Activated gamma-delta T cell (primary cell): ENCODE measurements at regions not wholly inside any gene's neighbourhood (a gene's known extent, or its start where the extent isn't known, plus 50 kb on each side); places are given as distances from the start of the nearest gene placed in this dataset.
"Not testable (repeated sequence)": the region's sequence is repeated elsewhere in the genome, so short reads cannot be mapped to it uniquely, and the experiment has no call there.

Experiments
- DNase-seq: peaks from one replicate; lab custom pipeline; 2025; lab: John Stamatoyannopoulos, UW

DNA sequence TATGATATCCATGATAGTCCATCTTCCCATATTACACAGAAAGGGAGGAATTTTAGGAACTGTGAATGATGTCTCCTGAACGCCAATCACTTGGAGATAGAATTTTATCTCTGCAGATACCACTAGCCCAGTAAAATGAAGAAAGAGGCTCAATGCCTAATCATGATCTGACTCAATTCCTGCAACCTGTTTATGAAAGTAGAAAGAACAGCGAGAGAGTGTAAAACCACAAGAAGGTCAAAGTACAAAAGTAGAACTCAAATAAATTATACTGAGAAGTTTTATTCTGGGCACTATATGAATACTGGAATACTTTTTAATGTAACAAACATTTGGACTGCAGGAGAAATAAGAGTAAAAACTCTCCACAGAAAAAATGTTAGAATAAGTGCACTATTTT, 892.1 kb upstream of the DDX18 start:
- DNase-seq, result no peak

DNA sequence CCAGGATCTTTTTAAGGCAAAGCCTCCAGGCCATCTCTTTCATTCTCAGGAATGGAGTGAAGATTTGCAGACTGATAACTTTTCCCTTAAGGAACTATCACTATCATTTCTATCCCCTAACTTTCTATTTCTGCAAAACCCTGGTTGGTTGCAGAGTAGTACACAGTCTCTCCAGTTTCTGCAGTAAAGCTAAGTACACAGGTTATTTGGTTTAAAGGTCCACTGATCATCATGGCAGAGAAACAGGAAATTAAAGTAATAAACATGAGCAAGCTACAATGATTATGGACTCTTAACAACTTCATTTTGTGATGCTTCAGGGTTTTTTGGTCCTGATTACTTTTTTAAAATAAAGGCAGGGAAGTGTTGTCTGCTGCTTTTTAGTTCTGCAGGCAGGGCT, 890.0 kb upstream of the DDX18 start:
- no peak for DNase-seq

DNA sequence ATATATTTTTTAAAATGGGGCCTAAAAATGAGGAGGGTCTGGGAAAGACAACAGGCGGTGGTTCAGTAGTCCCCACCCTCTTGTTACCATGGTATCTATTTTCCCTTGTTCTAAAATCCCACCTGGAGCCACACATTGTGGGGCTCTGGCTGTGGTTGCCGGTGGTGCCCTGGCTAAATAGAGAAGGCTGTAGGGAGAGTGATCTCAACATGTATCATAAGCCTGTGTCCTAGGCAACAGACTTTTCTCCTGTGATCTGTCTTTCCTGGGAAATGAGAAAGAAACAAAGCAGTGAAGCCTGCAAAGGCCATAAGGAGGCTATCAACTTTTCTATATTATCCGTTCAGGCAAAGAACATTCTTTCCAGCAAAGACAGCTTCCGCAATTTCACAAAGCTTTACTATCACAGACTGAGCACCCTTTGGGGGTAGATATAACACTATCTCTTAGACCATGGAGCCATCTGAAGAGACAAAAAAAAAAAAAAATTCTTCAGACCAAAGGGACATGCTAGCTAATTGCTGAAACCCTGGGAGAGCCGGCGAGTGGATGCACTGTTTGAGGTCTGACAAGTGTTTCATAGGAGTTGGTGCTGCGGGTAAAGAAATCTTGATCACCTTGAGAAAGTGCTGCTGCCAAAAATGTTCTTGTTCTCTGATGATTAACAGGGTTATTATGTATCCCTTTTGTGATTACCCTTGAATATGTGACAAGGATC, 879.2 kb upstream of the DDX18 start:
- no peak for DNase-seq

DNA sequence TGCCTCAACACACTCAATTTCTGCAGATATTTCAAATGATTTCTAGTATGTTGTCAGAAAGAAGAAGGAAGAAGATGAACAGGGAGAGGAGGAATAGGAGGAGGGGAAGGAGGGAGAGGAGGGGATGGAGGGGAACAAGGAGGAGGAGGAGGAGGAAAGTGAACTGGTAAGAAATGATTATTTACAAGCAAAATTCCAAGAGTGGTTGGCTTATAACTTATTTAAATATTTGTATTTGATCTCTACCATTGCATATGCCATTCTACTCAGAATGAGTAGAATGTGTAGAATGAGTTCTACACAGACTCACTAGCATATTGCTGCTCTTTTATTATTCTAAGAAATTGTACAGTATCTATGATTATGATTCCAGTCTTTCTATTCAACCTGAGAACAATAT, 866.2 kb upstream of the DDX18 start:
- DNase-seq, result no peak

DNA sequence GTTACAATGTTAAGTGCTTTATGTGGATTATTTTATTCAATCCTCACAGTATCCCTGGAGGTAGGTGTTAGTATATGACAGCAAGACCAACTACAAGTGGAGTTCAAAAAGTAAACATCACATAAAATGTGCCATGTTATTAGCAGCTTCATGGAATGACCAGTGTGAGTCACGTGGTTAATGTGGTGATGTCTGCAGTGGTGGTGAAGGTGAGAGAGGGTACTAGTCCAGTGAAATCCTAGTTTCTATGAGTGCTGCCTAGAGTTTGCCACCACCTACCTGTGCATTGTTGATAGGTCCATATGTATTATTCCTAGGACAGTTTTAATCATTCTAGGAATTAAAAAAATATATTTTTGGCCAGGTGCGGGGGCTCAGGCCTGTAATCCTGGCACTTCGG, 865.2 kb upstream of the DDX18 start:
- DNase-seq, result no peak

DNA sequence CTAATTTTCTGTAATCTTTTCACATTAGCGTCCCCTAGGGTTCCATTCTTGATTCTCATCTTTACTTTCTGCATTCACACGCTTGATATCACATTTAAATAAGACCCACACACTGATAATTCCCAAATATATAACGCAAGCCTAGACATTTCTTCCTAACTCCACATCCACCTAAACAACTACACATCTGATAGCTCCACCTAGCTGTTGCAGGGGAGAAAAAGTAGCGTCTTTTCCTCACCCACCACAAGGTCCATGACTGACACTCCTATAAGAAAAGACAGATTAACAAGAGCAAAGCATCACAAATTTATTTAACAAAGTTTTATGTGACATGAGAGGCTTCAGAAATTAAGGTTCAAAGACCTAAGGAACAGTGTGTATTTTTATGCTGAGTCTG, 862.2 kb upstream of the DDX18 start:
- no peak for DNase-seq

DNA sequence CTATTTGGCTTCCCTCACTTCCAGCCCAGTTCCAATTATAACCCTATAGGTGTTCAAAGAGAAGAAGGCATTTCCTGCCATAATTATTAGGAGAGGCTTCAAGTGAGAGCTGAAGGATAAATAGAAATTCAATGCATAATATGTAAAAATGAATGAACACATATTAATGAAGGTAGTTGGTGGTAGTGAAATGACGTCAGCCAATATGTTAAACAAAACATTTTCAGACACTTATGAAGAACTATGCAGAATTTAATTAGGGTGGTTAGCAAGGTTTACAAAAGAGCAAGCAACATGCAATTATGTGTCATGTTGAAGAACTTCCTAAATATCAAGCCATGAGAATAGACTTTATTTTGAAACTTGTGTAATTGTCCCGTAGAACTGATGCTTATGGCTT, 858.8 kb upstream of the DDX18 start:
- no peak for DNase-seq

DNA sequence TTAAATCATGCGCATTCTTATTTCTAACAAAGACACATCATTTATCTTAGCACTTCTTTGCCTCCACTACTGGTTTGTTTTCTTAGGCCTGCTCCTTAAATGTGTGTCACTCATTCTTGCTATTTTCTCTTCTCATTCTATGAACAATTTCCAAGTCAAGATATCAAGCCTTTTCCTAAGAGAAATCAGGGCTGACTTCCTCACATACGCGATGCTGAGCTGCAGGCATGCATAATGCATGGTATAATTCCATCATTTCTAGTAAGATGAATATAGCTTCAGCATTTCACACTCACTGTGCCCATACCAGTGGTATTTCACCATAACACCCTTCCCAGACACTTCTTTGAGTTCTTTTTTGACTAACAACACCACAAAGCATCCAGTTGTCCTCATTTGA, 838.9 kb upstream of the DDX18 start:
- DNase-seq, result no peak

DNA sequence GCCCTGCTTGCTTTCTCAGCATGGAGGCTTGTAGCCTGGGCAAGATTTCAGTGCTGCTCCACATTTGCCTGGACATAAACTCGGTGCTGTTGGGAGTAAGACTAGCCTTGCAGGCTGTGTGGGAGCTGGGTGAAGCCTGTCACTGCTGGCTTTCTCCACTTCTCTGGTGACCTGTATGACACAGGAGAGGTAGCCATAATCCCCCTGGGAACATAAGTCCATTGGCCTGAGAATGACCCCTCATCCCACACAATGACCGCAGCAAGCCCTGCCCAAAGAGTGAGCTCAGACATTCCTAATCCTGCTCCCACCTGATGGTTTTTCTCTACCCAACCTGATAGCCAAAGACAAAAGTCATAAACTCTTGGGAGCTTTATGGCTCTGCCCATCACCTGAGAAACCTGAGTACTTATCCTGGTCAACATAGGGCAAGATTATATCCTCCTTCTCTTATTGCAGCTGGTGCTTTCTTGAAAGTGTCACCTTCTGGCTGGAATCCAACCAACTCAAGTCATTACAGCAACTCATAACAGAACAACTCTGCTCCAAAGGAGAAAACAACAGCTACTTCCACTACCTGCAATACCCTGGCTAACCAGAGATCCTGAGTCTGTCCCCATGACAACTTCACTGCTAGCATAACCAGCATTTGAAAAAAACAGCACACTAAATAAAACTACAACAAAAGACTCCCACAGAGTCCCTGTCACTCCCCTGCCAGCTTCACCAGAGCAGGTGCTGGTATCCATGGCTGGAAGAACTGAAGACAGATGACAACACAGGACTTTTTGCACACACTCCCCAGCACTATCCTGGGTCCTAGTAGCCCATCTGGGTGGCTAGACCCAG, 834.4 kb upstream of the DDX18 start:
- DNase-seq, result no peak

DNA sequence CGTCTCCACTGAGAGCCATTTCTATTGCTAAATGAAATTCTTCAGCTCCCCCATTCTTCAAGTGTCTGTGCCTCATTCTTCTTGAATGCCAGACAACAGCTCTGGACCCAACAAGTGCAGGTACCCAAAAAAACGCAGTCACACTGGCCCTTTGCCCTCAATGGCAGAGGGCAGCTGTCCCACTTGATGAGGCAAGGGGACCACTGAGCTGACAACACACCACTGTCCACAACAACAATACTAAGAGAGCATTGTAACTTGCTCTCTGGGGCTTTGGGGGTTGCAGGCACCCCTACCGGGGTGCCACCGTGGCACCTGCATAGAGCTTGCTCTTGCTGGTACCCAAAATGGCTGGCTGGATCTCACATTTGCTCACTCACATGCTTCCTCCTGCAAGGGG, 827.0 kb upstream of the DDX18 start:
- DNase-seq, result no peak

DNA sequence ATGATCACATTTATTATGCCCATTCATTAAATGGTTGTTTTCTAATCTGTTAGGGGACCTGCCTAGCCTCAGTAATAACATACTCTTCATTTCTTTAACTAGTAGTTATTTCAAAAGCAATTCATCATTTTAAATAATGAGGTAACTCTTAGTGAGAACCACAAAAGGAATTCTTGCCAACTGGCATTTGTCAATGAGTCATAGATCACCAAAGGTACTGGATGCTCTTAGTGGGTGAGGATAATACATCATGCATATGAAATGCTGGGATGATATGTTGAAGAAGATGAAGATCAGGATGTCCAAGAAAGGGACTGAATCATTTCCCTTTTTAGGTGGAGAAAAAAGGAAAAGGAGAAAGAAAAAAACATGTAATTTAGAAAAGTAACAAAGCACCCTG, 826.2 kb upstream of the DDX18 start:
- DNase-seq, result no peak

DNA sequence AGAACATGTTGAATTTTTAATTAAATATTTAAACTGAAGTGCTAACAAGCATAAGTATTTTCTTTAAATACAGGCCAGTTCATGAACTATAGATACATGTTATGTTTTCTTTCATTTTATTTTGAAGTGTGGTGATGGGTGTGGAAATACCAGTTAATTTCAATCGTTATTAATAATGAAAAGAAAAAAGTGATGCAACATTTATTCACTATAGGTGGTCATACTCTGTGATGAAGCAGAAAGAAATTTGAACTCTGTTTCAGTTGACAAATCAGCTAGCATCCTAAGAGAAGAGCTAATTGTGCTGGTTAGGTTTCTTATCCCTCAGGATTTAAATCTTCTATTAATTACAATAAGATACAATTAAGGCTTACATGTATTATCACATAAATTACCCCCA, 795.1 kb upstream of the DDX18 start:
- no peak for DNase-seq

DNA sequence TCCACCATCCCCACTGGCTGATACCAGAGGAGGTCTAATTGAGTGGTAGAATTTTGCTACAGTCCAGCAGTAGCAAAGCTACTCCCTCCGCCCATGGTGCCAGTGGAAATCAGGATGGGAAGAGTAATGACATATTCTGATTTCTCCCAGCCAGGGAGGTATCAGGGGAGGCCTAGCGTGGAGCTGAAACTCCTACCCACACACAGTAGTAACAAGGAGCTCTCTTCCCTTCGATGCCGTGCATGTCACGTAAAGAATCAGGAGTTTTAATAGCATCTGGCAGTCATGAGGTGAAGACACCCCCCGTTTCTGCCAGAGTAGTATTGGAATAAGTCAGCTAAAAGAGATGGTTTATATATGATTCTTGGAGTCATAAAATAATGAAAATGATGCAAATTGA, 786.8 kb upstream of the DDX18 start:
- DNase-seq, result no peak

DNA sequence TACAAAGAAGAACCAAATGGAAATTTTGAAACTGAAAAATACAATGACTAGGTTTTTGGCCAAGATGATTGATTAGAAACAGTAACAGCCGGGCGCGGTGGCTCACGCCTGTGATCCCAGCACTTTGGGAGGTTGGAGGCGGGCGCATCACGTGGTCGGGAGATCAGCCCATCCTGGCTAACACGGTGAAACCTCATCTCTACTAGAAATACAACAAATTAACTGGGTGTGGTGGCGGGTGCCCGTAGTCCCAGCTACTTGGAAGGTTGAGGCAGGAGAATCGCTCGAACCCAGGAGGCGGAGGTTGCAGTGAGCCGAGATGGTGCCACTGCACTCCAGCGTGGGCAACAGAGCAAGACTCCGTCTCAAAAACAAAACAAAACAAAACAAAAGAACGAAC, 785.8 kb upstream of the DDX18 start:
- not testable (repeated sequence) for DNase-seq

DNA sequence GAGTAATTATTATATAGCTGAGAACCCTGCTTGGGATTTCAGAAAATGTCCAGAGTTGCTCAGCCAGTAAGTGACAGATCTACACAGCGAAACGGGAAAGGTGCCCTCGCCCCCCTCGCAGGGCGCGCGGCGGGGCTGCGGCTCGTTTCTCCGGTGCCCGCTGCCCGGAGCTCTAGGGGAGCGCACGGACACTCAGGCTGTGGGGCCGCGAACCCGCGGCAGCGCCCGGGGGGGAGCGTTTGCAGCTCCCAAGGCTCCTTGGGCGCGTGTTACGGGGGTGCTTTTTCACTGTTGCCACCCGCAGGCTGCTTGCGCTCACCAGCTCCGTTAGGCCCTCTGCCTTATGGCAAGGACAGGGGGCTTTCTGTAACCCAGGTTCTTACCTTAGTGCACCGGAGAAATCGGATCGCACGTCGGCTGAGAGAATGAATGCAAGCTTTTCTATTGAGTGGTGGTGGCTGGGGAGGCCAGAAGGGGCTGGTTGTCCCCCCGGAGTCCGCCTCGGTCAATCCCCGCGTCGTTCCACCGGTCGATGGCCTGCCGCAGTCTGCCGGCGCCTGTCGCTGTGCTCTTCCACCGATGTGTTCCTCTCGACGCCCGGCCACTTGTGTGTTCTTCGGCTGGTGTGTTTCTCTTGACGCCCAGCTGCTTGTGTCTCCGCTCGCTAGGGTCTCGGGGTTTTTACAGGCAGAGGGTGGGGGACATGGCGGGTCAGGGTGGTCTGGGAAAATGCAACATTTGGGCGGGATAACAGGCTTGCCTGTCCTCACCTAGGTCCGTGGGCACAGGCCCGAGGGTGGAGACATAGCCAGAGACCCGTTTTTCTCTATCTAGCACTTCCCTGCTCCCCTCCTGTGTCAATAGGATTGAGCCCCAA, 758.8 kb upstream of the DDX18 start:
- DNase-seq, result no peak

DNA sequence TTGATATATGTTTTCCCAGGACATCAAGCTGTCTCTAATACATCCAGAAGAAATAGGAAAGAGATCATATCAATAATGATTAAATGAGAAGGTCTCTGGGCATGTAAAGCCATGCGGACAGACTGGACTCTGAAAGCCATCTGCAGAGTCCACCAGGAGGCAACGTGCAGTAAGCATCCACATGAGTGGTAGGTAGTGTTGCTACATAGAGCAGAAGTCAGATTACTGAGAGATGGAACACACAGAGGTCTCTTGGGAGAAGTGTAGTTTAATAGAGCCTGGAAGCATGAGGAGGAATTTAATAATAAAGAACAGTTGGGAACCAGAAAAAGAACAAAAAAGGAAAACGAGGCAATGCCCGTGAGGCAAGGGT, 758.1 kb upstream of the DDX18 start:
- DNase-seq, result no peak

DNA sequence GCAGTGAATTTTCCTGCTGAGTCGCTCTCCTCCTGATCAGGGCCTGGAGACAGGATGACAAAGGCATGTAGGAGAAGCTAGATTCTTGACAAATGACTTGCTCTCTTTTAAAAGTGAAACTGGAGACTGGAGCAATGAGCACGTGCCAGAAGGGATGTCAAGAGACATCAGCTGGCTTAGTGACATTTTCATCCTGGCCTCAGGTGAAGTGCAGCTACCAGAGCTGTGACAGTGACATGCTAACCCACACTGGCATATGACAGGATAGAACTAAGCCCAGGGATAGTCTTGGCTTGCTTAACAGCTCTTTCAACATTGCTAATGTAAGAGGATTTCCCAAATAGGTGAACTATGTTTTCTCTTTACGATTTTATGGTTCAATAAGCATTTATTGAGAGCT, 757.5 kb upstream of the DDX18 start:
- no peak for DNase-seq

DNA sequence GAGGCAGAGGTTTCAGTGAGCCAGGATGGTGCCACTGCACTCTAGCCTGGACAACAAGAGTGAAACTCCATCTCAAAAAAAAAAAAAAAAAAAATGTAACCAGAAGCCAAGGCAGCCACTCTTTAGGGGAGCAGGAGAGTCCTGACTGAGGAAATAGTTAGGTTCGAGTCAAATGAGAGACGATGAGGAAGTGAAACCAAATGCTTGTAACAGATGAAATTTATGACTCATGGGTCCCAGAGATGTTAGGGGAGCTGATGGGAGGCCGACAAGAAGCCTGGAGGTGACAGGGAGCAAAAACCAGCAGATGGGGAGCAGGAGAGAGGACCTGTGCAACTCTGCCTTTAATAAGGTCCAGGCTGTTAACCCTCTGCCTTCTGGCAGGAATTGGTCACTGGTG, 756.1 kb upstream of the DDX18 start:
- DNase-seq, result no peak

DNA sequence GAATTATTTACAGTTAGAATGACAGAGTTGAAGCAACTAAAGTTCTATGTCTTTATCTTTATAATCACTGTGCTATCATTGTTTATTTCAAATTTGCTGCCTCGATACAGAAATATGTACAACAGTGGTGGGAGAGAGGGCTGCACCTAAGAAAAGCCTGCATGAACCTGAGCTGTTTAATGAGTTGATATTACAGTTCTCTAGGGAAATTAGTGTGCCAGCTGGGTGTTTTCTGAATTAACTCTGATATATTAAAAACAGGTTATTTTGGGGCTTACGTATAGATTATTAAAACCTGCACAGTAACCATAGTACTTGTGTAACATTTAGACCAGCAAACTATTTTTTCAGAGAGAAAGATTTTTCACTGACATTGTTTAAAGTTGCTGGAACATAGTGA, 750.5 kb upstream of the DDX18 start:
- DNase-seq, result no peak

DNA sequence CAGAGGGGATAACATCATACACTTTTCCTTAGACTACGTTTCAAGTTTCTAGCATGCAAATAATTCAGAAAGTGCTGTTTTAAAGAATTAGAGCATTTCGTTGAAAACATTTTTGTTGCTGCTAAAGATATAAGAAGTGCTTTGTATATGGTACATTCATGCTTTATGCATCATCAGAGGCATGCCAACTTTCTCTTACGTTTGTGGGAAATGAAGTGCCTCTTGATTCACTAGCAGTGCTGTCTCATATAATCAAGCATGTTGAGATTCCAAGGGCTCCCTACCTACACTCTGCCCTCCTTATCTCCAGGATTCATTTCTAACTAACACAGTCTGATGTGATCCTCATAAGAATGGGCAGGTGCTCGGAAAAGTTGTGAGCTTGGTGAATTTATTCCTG, 748.6 kb upstream of the DDX18 start:
- no peak for DNase-seq

DNA sequence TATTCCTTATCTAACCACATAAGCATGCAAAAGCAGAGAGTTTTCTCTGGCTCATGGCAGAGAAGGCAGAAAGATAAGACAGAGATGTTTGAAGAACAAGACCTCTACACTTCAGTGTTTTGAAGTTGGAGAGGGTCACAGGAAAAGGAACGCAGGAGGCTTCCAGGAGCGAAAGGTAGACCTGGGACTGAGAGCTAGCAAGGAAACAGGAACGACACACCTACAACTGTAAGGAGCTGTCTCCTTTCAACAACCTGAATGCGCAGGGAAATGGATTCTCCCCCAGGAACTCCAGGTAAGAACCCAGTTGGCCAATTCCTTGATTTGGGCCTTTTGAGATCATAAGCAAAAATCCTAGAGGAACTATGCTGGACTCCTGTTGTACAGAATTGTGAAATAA, 746.6 kb upstream of the DDX18 start:
- DNase-seq, result no peak

DNA sequence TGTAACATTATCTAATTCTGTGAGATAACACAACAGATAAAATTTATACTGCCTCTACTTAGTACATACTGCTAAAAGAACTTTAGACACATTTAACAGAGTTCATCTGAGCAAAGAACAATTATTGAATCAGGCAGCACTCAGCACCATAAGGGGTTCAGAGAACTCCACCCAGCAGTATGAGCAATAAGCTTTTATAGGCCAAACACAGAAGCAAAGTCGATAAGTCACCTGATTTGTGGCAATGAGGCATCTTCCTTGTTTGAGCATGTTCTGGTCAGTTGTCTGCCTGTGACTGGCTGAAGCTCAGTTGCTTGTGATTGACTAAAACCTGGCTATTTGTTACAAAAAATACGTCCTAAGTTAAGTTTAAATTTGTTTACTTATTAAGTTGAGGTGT, 746.1 kb upstream of the DDX18 start:
- DNase-seq, result no peak
